Testis (tissue), 2 donors: ENCODE measurements at regions not wholly inside any gene's neighbourhood (a gene's known extent, or its start where the extent isn't known, plus 50 kb on each side); places are given as distances from the start of the nearest gene placed in this dataset.

Experiments
- POLR2A ChIP-seq: fragments of 450-650 bp; IDR thresholded peaks from one replicate; pipeline ENCODE4 v1.6.1; 2017; ENCODE audit warnings: antibody characterized with exemption, mild to moderate bottlenecking, moderate library complexity
- TF ChIP-seq, protein P1 (sequence below), 3 experiments: fragments of 450-650 bp in 2 of 3; fragments of 200-600 bp in 1 of 3; sonication (generic) in 1 of 3; IDR thresholded peaks; one replicate each; pipeline ENCODE4 v1.5.1; 2016 to 2019; ENCODE audit warnings: antibody characterized with exemption in 3 of 3, mild to moderate bottlenecking in 2 of 3, moderate library complexity in 1 of 3

GRCh38 chr1:165056914-165057313, 299.6 kb downstream of the LMX1A start:
- TF ChIP-seq, protein P1, sequence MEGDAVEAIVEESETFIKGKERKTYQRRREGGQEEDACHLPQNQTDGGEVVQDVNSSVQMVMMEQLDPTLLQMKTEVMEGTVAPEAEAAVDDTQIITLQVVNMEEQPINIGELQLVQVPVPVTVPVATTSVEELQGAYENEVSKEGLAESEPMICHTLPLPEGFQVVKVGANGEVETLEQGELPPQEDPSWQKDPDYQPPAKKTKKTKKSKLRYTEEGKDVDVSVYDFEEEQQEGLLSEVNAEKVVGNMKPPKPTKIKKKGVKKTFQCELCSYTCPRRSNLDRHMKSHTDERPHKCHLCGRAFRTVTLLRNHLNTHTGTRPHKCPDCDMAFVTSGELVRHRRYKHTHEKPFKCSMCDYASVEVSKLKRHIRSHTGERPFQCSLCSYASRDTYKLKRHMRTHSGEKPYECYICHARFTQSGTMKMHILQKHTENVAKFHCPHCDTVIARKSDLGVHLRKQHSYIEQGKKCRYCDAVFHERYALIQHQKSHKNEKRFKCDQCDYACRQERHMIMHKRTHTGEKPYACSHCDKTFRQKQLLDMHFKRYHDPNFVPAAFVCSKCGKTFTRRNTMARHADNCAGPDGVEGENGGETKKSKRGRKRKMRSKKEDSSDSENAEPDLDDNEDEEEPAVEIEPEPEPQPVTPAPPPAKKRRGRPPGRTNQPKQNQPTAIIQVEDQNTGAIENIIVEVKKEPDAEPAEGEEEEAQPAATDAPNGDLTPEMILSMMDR (IDR thresholded peaks at IDR 0.05): no peak
- TF ChIP-seq POLR2A: no peak
